ENCODE measurements at regions not wholly inside any gene's neighbourhood (a gene's known extent, or its start where the extent isn't known, plus 50 kb on each side); places are given as distances from the start of the nearest gene placed in this dataset.

GRCh38 chr2:55772109-55772980, 78.7 kb upstream of the PNPT1 start (continued):
- TF ChIP-seq ZBTB40 (IDR thresholded peaks at IDR 0.05; ENCODE audit: borderline replicate concordance) (no peak), SMARCA5 (IDR thresholded peaks at IDR 0.05) (no peak)

GRCh38 chr2:55771612-55772011, 78.0 kb upstream of the PNPT1 start:
- in situ Hi-C loops (cut with MboI): no loop called here
- FAIRE-seq (no peak), DNase-seq (ENCODE audit: low read depth, low spot score) (no peak), ATAC-seq (no peak)
- ChIA-PET RAD21 (ENCODE audit: unreplicated experiment) (interaction anchor here (1.0 to 2.6 kb wide), 6 partner anchors 9 to 357 kb away, joined by 3 to 28 read pairs (median 4); no protein-coding TSS in a partner anchor), CTCF (interaction anchor here (0.7 to 3.2 kb wide), 17 partner anchors 9 to 416 kb away, joined by 3 to 61 read pairs (median 4); no protein-coding TSS in a partner anchor), POLR2A (no interaction called here), SMC1A (ENCODE audit: uncharacterized antibody, unreplicated experiment) (interaction anchor here (0.6 to 3.9 kb wide), 8 partner anchors 12 to 577 kb away, joined by 3 to 45 read pairs (median 3); no protein-coding TSS in a partner anchor)
- no peaks in the 10 kb centered on the region for H3K4me1 ChIP-seq (ENCODE audit: control insufficient read depth, insufficient read depth, low read length)
- no peak overlapping the region for H3K4me3 ChIP-seq
- no peaks in the 10 kb centered on the region; a peak in 1 of 4 replicates for H3K27me3 ChIP-seq (replicated peaks in 1 of 2; ENCODE audit: control insufficient read depth in 2 of 2, insufficient read depth in 2 of 2, low read length in 1 of 2)
- BruUV-seq (replicated peaks): no TSS peak
- TF ChIP-seq SMC3 (IDR thresholded peaks at IDR 0.05; ENCODE audit: borderline replicate concordance, low read length) (peak; percentile 51; the same call in 1 of the 2 replicates), CTCF (IDR thresholded peaks at IDR 0.05 in 2 of 3, conservative IDR thresholded peaks at IDR 0.05 in 1 of 3; ENCODE audit: control insufficient read depth in 2 of 3, extremely low read depth in 1 of 3, insufficient read depth in 1 of 3, low read depth in 3 of 3, low read length in 3 of 3) (peak in 2 of 3 experiments; percentile 21 to 31; a peak in 3 of 6 replicates), RAD21 (IDR thresholded peaks at IDR 0.05; ENCODE audit: insufficient read depth, low read depth, low read length) (peak; percentile 42), ZBTB40 (IDR thresholded peaks at IDR 0.05; ENCODE audit: borderline replicate concordance) (no peak)
- H3K9me3 ChIP-seq (replicated peaks; ENCODE audit: control insufficient read depth, insufficient read depth, low read length): no peaks in the 10 kb centered on the region
- H3K36me3 ChIP-seq (ENCODE audit: control insufficient read depth in 2 of 2, insufficient read depth in 2 of 2, low read length in 1 of 2): no peaks in the 10 kb centered on the region
- H3K79me2 ChIP-seq (ENCODE audit: control insufficient read depth, insufficient read depth, low read length): no peaks in the 10 kb centered on the region
- WGBS (ENCODE audit: insufficient coverage, insufficient replicate concordance, low lambda C conversion rate, missing lambda C conversion rate): 0% methylated on average over 2 of the region's 2 CpGs
- H4K20me1 ChIP-seq (ENCODE audit: control insufficient read depth, insufficient read depth): no peaks in the 10 kb centered on the region
- no peak overlapping the region for H2AFZ ChIP-seq (ENCODE audit: control insufficient read depth, low read depth, low read length)
- intact Hi-C loops (cut with micrococcal nuclease; ENCODE audit: unreplicated experiment): loop anchor here (1.0 to 2.0 kb wide), 2 partner anchors 190 to 237 kb away; no protein-coding TSS in a partner anchor
- H3K4me2 ChIP-seq (ENCODE audit: control insufficient read depth, insufficient read depth): no peak overlapping the region
- H3K9ac ChIP-seq (ENCODE audit: control insufficient read depth, insufficient read depth, low read length): no peak overlapping the region
- H3K27ac ChIP-seq (ENCODE audit: control insufficient read depth, insufficient read depth): no peak overlapping the region
